ENCODE measurements at regions not wholly inside any gene's neighbourhood (a gene's known extent, or its start where the extent isn't known, plus 50 kb on each side); places are given as distances from the start of the nearest gene placed in this dataset.
"Not testable (repeated sequence)": the region's sequence is repeated elsewhere in the genome, so short reads cannot be mapped to it uniquely, and the experiment has no call there.

GRCh38 chr1:166701603-166702100 is 137.6 kb upstream of the POGK start:
- DNase-seq, result no peak

- no peak for DNase-seq
Observed at GRCh38 chr1:166703141-166703540, 136.1 kb upstream of the POGK start.

- no peak for DNase-seq
Observed at GRCh38 chr1:166703726-166704462, 135.4 kb upstream of the POGK start.

GRCh38 chr1:166705376-166706289 is 133.6 kb upstream of the POGK start:
- DNase-seq, result no peak

- DNase-seq, result no peak
Observed at GRCh38 chr1:166716620-166717019, 122.7 kb upstream of the POGK start.

DNA sequence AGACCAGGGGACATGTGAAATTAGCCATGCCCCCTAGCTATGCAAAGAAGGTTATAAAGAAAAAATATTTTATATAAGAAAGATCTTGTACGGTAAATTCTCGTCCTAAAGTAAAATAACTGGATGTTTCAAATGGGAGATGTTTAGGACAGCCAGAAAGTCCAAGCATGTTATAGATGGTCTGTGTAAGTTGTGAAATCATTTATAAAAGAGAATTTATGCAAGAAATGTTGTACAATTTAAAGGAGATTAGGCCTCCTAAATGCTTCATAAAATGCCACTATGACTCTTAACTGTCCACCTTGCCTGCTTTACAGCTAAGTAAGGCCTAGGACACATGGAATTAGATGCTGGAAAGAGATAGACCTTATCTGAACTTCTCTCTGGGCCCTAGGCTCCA is 118.1 kb upstream of the POGK start:
- DNase-seq, result peak; percentile 2

DNA sequence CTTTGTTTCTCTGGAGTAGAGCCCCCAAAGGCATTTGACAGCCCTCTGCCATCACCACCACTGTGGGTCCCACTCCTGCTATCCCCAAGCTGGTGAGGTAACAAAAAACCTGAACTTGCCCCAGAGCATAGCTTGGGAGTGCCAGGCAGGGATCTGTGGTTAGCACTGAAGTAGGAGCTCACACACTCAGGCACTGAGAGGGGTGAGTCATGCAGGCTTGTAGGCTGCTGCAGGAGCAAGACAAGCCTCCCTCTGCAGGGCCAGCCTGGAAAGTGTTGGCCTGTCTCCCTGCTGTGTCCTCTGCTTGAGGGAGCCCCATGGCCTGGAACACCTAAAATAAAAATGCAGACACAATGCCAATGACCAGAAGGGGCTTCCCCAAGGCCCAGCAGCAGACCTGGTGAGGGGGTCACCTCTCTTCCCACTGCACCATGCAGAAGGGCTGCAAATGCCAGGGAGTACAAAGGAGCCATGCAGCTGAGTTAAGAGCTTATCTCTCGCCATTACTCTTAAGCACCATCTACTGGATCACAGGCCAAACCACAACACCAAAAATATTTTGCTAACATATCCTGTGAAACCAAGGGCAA is 108.9 kb upstream of the POGK start:
- DNase-seq, result no peak

DNA sequence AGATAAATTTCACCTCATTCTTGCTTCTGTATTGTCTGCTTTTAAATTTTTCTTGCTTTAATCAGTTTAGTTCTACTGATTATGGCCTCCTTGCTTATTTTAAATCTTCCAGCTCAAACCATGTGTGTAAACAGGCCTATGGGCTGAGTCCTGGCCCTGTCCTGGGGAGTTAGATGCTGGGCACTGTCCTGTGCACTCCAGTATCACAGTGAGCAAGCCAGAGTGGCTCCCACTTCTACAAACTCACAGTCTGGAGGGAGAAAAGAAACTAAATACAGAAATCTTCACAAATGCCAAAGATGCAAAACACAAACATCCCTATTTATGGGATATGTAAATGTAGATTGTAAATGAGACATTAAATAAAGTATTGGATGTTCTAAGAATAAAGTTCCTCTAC is 101.1 kb upstream of the POGK start:
- no peak for DNase-seq

DNA sequence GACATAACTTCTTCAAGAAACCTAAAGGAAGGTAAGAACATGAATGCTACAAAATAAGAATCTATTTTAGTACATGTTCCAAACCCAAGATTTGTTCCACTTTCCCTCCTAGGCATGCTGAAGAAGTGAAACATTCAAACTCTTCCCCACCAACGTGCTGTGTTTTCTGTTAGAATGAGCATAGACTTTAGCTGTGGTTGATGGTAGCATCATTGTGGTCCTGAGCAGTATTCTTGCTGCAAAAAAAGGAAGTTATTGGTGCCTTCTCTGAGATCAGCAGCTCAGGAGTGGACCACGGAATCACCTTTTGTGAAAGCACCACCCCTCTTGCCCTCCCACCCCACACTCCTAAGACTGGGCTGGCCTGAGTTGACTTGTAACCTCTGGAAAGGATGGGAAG is 100.4 kb upstream of the POGK start:
- no peak for DNase-seq

- DNase-seq, result no peak
Observed at GRCh38 chr1:166740668-166741276, 98.5 kb upstream of the POGK start.

DNA sequence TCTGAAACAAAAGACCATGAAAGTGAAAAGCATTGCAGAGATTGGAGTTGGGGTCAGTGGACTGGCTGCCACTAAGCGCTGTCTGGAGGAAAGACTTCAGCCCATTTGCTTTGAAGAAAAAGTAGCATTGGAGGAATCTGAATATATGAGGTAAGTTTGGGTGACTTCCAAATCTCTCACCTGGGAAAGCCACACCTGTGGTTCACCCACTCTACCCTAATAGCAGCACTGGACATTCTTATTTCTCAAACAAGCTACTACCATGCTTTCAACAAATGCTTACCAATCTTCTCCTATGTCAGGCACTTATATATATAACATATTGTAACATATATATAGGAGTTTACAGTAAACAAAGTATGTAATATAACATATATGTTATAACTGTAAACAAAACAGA is 76.0 kb upstream of the POGK start:
- no peak for DNase-seq

- no peak for DNase-seq
Observed at GRCh38 chr1:166766942-166767341, 72.3 kb upstream of the POGK start.

DNA sequence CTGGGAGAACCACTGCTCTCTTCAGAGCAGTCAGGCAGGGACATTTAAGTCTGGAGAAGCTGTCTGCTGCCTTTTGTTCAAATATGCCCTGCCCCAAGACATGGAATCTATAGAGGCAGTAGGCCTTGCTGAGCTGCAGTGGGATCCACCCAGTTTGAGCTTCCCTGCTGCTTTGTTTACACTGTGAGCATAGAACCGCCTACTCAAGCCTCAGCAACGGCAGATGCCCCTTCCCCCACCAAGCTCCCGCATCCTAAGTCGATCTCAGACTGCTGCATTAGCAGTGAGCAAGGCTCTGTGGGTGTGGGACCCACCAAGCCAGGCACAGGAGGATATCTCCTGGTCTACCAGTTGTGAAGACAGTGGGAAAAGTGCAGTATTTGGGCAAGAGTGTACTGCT is 54.6 kb upstream of the POGK start:
- not testable (repeated sequence) for DNase-seq

- no peak for DNase-seq
Observed at GRCh38 chr1:166785987-166786386, 53.3 kb upstream of the POGK start.

GRCh38 chr1:166789286-166789685 is 50.0 kb upstream of the POGK start:
- DNase-seq, result no peak
